Mesenchymal stem cell (in vitro differentiated cells and primary cell): ENCODE measurements at regions not wholly inside any gene's neighbourhood (a gene's known extent, or its start where the extent isn't known, plus 50 kb on each side); places are given as distances from the start of the nearest gene placed in this dataset.

Source experiments
- DNase-seq: peaks from one replicate; pipeline ENCODE4 v3.0.0-alpha.2; 2013
- H2AFZ ChIP-seq: one replicate; pipeline ENCODE4 v1.6.1; 2013; ENCODE audit warnings: low read depth, mild to moderate bottlenecking, control low read depth, inconsistent platforms, low read length, moderate library complexity
- H2AK5ac ChIP-seq: 2 replicates; pipeline ENCODE4 v1.6.1; 2013; ENCODE audit warnings: low read length, moderate library complexity, mild to moderate bottlenecking, inconsistent platforms; ENCODE audit not compliant: severe bottlenecking
- H2BK120ac ChIP-seq: one replicate; pipeline ENCODE4 v1.6.1; 2013; ENCODE audit warnings: low read depth, mild to moderate bottlenecking, inconsistent platforms, low read length, moderate library complexity
- H2BK12ac ChIP-seq, 2 experiments: one replicate each; pipeline ENCODE4 v1.6.1; 2013; ENCODE audit warnings: inconsistent platforms in 2 of 2, low read length in 2 of 2, mild to moderate bottlenecking in 2 of 2, moderate library complexity in 2 of 2, control low read depth in 1 of 2
- H2BK15ac ChIP-seq: one replicate; pipeline ENCODE4 v1.6.1; 2013; ENCODE audit warnings: mild to moderate bottlenecking, low read depth, inconsistent platforms; ENCODE audit not compliant: poor library complexity, severe bottlenecking
- H2BK5ac ChIP-seq: 2 replicates; pipeline ENCODE4 v1.6.1; 2013; ENCODE audit warnings: low read depth, mild to moderate bottlenecking, low read length, control low read depth, inconsistent platforms; ENCODE audit not compliant: poor library complexity, severe bottlenecking
- H3K14ac ChIP-seq, 2 experiments: one replicate each; pipeline ENCODE4 v1.6.1; 2013; ENCODE audit warnings: inconsistent platforms in 2 of 2, low read length in 2 of 2, control low read depth in 1 of 2, mild to moderate bottlenecking in 1 of 2, moderate library complexity in 1 of 2
- H3K18ac ChIP-seq, 2 experiments: one replicate each; pipeline ENCODE4 v1.6.1; 2013; ENCODE audit warnings: inconsistent platforms in 2 of 2, low read length in 2 of 2, control low read depth in 1 of 2, low read depth in 1 of 2, mild to moderate bottlenecking in 1 of 2
- H3K23ac ChIP-seq, 2 experiments: one replicate each; pipeline ENCODE4 v1.6.1; 2013; ENCODE audit warnings: inconsistent platforms in 2 of 2, low read length in 2 of 2, mild to moderate bottlenecking in 2 of 2, moderate library complexity in 2 of 2, control low read depth in 1 of 2
- H3K27ac ChIP-seq: 2 replicates; pipeline ENCODE4 v1.5.1; 2013; ENCODE audit warnings: mild to moderate bottlenecking, moderate library complexity, low read length, control low read depth, inconsistent platforms; ENCODE audit not compliant: poor library complexity, severe bottlenecking
- H3K27me3 ChIP-seq, 2 experiments: 2 replicates each; pipeline versions ENCODE4 v1.6.1 to v1.7.0; 2013; ENCODE audit warnings: low read length in 2 of 2, mild to moderate bottlenecking in 2 of 2, moderate library complexity in 2 of 2, control low read depth in 1 of 2, inconsistent platforms in 1 of 2; ENCODE audit not compliant: control insufficient read depth in 1 of 2, insufficient read depth in 1 of 2
- H3K36me3 ChIP-seq, 2 experiments: 2 replicates each; pipeline versions ENCODE4 v1.6.1 to v1.7.0; 2013; ENCODE audit warnings: low read length in 2 of 2, control low read depth in 1 of 2, inconsistent platforms in 1 of 2, low read depth in 1 of 2, mild to moderate bottlenecking in 1 of 2; ENCODE audit not compliant: insufficient read depth in 2 of 2, control insufficient read depth in 1 of 2
- H3K4ac ChIP-seq, 2 experiments: one replicate each; pipeline ENCODE4 v1.6.1; 2013; ENCODE audit warnings: inconsistent platforms in 2 of 2, low read length in 2 of 2, mild to moderate bottlenecking in 2 of 2, moderate library complexity in 2 of 2, control low read depth in 1 of 2, low read depth in 1 of 2
- H3K4me1 ChIP-seq: 2 replicates; pipeline ENCODE4 v1.6.1; 2013; ENCODE audit warnings: low read depth, low read length, control low read depth; ENCODE audit not compliant: control insufficient read depth, insufficient read depth
- H3K4me2 ChIP-seq: 2 replicates; pipeline ENCODE4 v1.6.1; 2013; ENCODE audit warnings: low read length, mild to moderate bottlenecking, inconsistent platforms; ENCODE audit not compliant: poor library complexity, severe bottlenecking
- H3K4me3 ChIP-seq, 2 experiments: 2 replicates each; pipeline versions ENCODE4 v1.5.1 to v1.7.0; 2013; ENCODE audit warnings: low read length in 2 of 2, mild to moderate bottlenecking in 2 of 2, control low read depth in 1 of 2, low read depth in 1 of 2; ENCODE audit not compliant: insufficient read depth in 1 of 2
- H3K79me1 ChIP-seq: replicated peaks from 2 replicates; pipeline ENCODE4 v1.6.1; 2013; ENCODE audit warnings: mild to moderate bottlenecking, control low read depth, low read length, inconsistent platforms; ENCODE audit not compliant: poor library complexity, severe bottlenecking
- H3K9ac ChIP-seq: 2 replicates; pipeline ENCODE4 v1.7.0; 2013; ENCODE audit warnings: mild to moderate bottlenecking, low read length, moderate library complexity
- H3K9me3 ChIP-seq: 2 replicates; pipeline ENCODE4 v1.7.0; 2013; ENCODE audit warnings: mild to moderate bottlenecking, low read length; ENCODE audit not compliant: control insufficient read depth
- H4K8ac ChIP-seq: one replicate; pipeline ENCODE4 v1.6.1; 2013; ENCODE audit warnings: inconsistent platforms, mild to moderate bottlenecking, low read length, moderate library complexity
- H4K91ac ChIP-seq: one replicate; pipeline ENCODE4 v1.6.1; 2013; ENCODE audit warnings: mild to moderate bottlenecking, low read length, inconsistent platforms
- WGBS: methylation state at CpG from one replicate; pipeline ENCODE4 v1.1.7; 2013; ENCODE audit warnings: mixed read lengths; 5-methylcytosine and 5-hydroxymethylcytosine counted together

DNA sequence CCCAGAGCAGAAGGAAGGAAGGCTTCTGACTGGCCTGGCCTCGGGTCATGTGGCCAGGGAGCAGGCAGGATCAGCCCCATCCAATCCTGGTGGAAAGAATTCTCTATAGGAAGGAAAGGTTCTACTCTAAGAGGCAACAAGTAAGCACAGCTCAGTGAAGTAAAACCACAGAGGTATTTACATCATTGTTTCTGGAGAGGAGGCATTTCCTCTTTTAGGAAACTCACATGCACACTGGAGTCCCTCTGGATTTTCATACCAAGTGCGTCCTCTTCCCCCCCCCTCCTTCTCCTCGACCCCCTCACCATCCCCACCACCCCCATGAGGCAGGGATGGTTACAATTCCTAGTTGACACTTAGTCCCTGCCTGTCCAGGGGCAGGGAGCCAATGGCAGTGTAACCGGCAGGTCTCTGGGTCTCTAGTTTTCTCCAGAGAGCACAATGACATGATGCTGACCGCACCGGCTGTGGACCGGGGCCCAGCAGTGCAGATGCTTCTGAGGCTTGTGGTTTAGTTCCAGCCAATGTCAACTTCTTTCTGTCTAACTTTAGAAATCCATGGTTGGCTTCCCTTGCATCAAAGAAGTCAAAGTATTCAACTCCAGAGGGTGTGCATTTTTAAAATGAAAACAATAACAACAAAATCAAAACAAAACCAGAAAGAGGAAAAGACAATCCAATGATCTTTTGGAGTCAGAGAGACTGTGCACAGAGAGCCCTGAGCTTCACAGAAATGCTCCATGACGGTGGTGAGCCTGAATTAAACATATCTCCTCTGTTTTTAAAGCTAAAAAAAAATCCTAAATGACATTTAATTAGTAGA, 230.3 kb upstream of the TLE3 start:
- Histone ChIP-seq H3K14ac (no peak overlapping the region), H2BK15ac (no peak overlapping the region), H2AFZ (no peak overlapping the region), H3K27ac (peak overlapping the region; percentile 39), H3K4ac (no peak overlapping the region), H3K23ac (no peak overlapping the region), H4K91ac (no peak overlapping the region), H3K36me3 (no peaks in the 10 kb centered on the region), H3K9me3 (no peaks in the 10 kb centered on the region), H3K4me3 (peak overlapping the region in 1 of 2 experiments; percentile 19), H2BK5ac (no peak overlapping the region), H3K4me1 (peaks cover 4% of the 10 kb centered on the region), H3K18ac (no peak overlapping the region), H3K9ac (peak overlapping the region; percentile 4), H4K8ac (no peak overlapping the region), H3K79me1 (no peaks in the 10 kb centered on the region), H2AK5ac (no peak overlapping the region), H3K27me3 (peaks cover 0 to 12% of the 10 kb centered on the region in 2 experiments), H2BK120ac (no peak overlapping the region), H3K4me2 (no peak overlapping the region), H2BK12ac (no peak overlapping the region)
- whole genome bisulfite sequencing = 67% methylated on average over 8 of the region's 8 CpGs
- DNase-seq = peak; percentile 48

DNA sequence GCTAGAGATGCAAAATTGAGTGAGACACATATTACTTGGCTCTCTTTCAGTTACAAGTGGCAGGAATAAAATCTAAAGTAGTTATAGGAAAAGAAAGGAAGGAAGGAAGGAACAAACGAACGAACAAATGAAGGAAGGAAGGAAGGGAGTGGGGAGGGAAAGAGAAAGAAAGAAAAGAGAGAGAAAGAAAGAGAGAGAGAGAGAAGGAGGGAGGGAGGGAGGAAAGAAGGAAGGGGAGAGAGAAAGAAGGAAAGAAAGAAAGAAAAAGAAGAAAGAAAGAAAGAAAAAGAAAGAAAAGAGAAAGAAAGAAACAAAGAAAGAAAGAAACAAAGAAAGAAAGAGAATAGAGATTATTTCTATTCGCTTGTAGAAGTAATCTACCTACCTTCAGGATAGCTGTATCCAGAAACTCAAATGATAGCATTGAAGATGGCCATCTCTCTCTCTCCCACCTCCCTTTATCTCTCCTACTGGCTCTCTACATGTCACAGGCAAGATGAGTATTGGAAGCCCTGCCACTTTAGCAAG, 229.7 kb upstream of the TLE3 start:
- Histone ChIP-seq H3K4ac (no peak overlapping the region), H3K4me1 (peaks cover 4% of the 10 kb centered on the region), H2BK5ac (no peak overlapping the region), H3K79me1 (no peaks in the 10 kb centered on the region), H3K23ac (no peak overlapping the region), H3K9ac (peak overlapping the region; percentile 4), H2AFZ (no peak overlapping the region), H3K36me3 (no peaks in the 10 kb centered on the region), H2AK5ac (no peak overlapping the region), H3K9me3 (no peaks in the 10 kb centered on the region), H3K18ac (no peak overlapping the region), H3K4me3 (peak overlapping the region in 1 of 2 experiments; percentile 19), H4K91ac (no peak overlapping the region), H3K14ac (no peak overlapping the region), H3K27me3 (peaks cover 0 to 15% of the 10 kb centered on the region in 2 experiments), H2BK120ac (no peak overlapping the region), H2BK12ac (no peak overlapping the region), H3K27ac (peak overlapping the region; percentile 37), H2BK15ac (no peak overlapping the region), H3K4me2 (no peak overlapping the region), H4K8ac (no peak overlapping the region)
- no peak for DNase-seq
- WGBS = 95% methylated on average over 3 of the region's 3 CpGs

- H4K91ac ChIP-seq = no peak overlapping the region
- H3K18ac ChIP-seq = no peak overlapping the region
- no peak overlapping the region for H4K8ac ChIP-seq
- WGBS = 84% methylated on average over 13 of the region's 15 CpGs
- no peak overlapping the region for H2BK120ac ChIP-seq
- H2BK5ac ChIP-seq = no peak overlapping the region
- H2BK15ac ChIP-seq = no peak overlapping the region
- H2AK5ac ChIP-seq = no peak overlapping the region
- H3K79me1 ChIP-seq = no peaks in the 10 kb centered on the region
- H3K27me3 ChIP-seq = peaks cover 0 to 41% of the 10 kb centered on the region in 2 experiments
- no peaks in the 10 kb centered on the region for H3K9me3 ChIP-seq
- no peak overlapping the region for H2AFZ ChIP-seq
- no peaks in the 10 kb centered on the region for H3K36me3 ChIP-seq
- H3K23ac ChIP-seq = no peak overlapping the region
- H3K4me1 ChIP-seq = peaks cover 4% of the 10 kb centered on the region
- H3K9ac ChIP-seq = peak overlapping the region; percentile 47
- H3K4me2 ChIP-seq = no peak overlapping the region
- peak overlapping the region in 1 of 2 experiments; percentile 52 for H3K4me3 ChIP-seq
- no peak overlapping the region for H3K4ac ChIP-seq
- no peak for DNase-seq
- H3K27ac ChIP-seq = no peak overlapping the region
- no peak overlapping the region for H2BK12ac ChIP-seq
- no peak overlapping the region for H3K14ac ChIP-seq
Measured at GRCh38 chr15:70324001-70324974, 226.6 kb upstream of the TLE3 start.
